ENCODE measurements at regions not wholly inside any gene's neighbourhood (a gene's known extent, or its start where the extent isn't known, plus 50 kb on each side); places are given as distances from the start of the nearest gene placed in this dataset.

- no peak for DNase-seq
Observed at GRCh38 chr17:70820276-70820675, 650.9 kb downstream of the KCNJ2 start.

- no peak for DNase-seq
Observed at GRCh38 chr17:70825321-70826125, 656.2 kb downstream of the KCNJ2 start.

- DNase-seq, result no peak
Observed at GRCh38 chr17:70829876-70830275, 660.5 kb downstream of the KCNJ2 start.

- DNase-seq, result no peak
Observed at GRCh38 chr17:70834039-70834438, 664.7 kb downstream of the KCNJ2 start.

GRCh38 chr17:70848785-70849184, 679.5 kb downstream of the KCNJ2 start:
- no peak for DNase-seq

- peak; percentile 54 for DNase-seq
Observed at GRCh38 chr17:70855401-70856054, 686.2 kb downstream of the KCNJ2 start.

GRCh38 chr17:70857351-70857750, 688.0 kb downstream of the KCNJ2 start:
- DNase-seq, result peak; percentile 12

- DNase-seq, result no peak
Observed at GRCh38 chr17:70859829-70860228, 690.5 kb downstream of the KCNJ2 start.

- DNase-seq, result no peak
Observed at GRCh38 chr17:70862295-70862694, 693.0 kb downstream of the KCNJ2 start.

GRCh38 chr17:70863436-70864248, 694.3 kb downstream of the KCNJ2 start:
- DNase-seq, result no peak

GRCh38 chr17:70865993-70866804, 696.9 kb downstream of the KCNJ2 start:
- DNase-seq, result no peak

- DNase-seq, result no peak
Observed at GRCh38 chr17:70868149-70868548, 698.8 kb downstream of the KCNJ2 start.

- no peak for DNase-seq
Observed at GRCh38 chr17:70869402-70870085, 700.2 kb downstream of the KCNJ2 start.

GRCh38 chr17:70871180-70871818, 702.0 kb downstream of the KCNJ2 start:
- DNase-seq, result no peak

GRCh38 chr17:70872103-70872502, 702.8 kb downstream of the KCNJ2 start:
- DNase-seq, result no peak

GRCh38 chr17:70875729-70876310, 706.5 kb downstream of the KCNJ2 start:
- DNase-seq, result no peak

- no peak for DNase-seq
Observed at GRCh38 chr17:70878879-70879278, 709.5 kb downstream of the KCNJ2 start.

GRCh38 chr17:70879401-70879800, 710.1 kb downstream of the KCNJ2 start:
- no peak for DNase-seq

- no peak for DNase-seq
Observed at GRCh38 chr17:70881093-70881492, 711.8 kb downstream of the KCNJ2 start.

GRCh38 chr17:70882504-70882903, 713.2 kb downstream of the KCNJ2 start:
- no peak for DNase-seq

- DNase-seq, result no peak
Observed at GRCh38 chr17:70886648-70887047, 717.3 kb downstream of the KCNJ2 start.

Measured in NCI-H2171 (cell line).